Fibroblast of the aortic adventitia (primary cell): ENCODE measurements at regions not wholly inside any gene's neighbourhood (a gene's known extent, or its start where the extent isn't known, plus 50 kb on each side); places are given as distances from the start of the nearest gene placed in this dataset.

Experiments used
- DNase-seq: peaks from one replicate; pipeline ENCODE4 v3.0.0-alpha.2; 2010; ENCODE audit warnings: low read depth
- H3K4me3 ChIP-seq: 2 replicates; pipeline ENCODE4 v1.5.1; 2011; ENCODE audit warnings: low read depth, mild to moderate bottlenecking, control low read depth, low read length, moderate library complexity
- TF ChIP-seq, protein P1 (sequence below): IDR thresholded peaks from 2 replicates; pipeline ENCODE4 v1.5.1; 2011; ENCODE audit warnings: mild to moderate bottlenecking, low read length, control low read depth, inconsistent platforms; ENCODE audit not compliant: insufficient read depth

GRCh38 chr16:8373676-8374431 is 216.5 kb downstream of the TMEM114 start:
- TF ChIP-seq, protein P1, sequence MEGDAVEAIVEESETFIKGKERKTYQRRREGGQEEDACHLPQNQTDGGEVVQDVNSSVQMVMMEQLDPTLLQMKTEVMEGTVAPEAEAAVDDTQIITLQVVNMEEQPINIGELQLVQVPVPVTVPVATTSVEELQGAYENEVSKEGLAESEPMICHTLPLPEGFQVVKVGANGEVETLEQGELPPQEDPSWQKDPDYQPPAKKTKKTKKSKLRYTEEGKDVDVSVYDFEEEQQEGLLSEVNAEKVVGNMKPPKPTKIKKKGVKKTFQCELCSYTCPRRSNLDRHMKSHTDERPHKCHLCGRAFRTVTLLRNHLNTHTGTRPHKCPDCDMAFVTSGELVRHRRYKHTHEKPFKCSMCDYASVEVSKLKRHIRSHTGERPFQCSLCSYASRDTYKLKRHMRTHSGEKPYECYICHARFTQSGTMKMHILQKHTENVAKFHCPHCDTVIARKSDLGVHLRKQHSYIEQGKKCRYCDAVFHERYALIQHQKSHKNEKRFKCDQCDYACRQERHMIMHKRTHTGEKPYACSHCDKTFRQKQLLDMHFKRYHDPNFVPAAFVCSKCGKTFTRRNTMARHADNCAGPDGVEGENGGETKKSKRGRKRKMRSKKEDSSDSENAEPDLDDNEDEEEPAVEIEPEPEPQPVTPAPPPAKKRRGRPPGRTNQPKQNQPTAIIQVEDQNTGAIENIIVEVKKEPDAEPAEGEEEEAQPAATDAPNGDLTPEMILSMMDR = no peak
- DNase-seq = no peak
- no peak overlapping the region for H3K4me3 ChIP-seq

DNA sequence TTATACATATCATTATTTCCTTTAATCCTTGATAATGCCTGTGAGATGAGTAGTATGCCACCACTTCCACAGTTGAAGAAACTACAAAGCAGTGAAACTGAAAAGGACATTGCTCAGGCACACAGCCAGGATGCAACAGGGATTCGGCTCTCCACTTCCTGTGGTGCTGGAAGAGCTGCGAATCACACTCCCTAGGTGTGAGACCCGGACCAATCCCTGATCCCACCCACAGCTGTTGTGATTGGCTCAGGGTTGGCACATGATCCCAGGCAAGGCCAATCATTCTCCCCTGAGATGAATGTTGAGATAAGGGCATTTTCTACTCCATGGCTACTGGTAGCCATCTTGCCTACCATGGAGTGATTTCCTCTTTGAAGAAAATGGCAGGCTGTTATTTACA is 218.2 kb downstream of the TMEM114 start:
- no peak for DNase-seq
- TF ChIP-seq, protein P1 = no peak
- H3K4me3 ChIP-seq = no peak overlapping the region

DNA sequence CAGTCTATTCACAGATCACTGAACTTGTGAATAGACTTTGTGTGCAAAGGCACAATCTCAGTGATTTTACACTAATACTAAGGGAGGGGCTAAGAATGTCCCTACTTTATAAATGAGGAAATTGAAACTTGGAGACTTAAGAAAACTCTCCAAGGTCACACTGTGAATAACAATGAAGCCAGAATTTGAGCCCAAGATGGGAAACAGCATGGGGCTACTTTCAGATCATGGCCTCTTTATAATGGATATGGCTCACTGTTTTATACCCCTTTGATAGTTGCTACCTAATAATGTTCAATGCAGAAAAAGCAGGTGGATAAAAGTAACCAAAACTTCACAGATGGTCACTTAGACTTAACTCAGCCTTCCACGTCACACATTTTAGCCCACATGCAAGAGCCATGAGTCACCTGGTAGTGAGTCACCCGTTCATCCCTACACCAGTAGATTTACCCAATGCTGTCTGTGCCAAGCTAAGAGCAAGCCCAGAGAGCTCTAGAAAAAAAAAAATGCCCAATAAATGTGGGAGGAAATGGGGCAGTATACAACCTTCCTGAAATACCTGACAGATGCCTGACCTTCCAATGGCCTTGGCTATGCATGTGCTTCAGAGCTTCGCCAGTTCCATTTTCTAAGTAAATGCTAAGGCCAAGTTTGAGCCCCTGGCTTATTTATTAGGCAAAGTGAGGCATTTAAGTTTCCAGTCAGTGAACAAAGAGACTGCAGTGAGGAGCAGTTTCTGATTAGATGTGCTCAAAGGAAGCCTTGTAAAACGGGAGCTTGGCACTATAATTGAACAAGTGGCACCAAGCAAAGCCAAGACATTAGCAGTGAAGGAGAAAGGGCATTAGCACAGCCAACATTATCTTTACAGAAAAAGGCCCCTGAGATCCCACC is 219.7 kb downstream of the TMEM114 start:
- TF ChIP-seq, protein P1 = no peak
- DNase-seq = no peak
- no peak overlapping the region for H3K4me3 ChIP-seq

GRCh38 chr16:8358937-8359336 is 231.4 kb downstream of the TMEM114 start:
- no peak overlapping the region for H3K4me3 ChIP-seq
- no peak for DNase-seq

GRCh38 chr16:8355675-8356074 is 234.6 kb downstream of the TMEM114 start:
- no peak for DNase-seq
- TF ChIP-seq, protein P1 = no peak
- H3K4me3 ChIP-seq = no peak overlapping the region

More at GRCh38 chr16:8358937-8359336, 231.4 kb downstream of the TMEM114 start:
- TF ChIP-seq, protein P1 = no peak

GRCh38 chr16:8346294-8346693 is 244.0 kb downstream of the TMEM114 start:
- DNase-seq = no peak
- TF ChIP-seq, protein P1 = no peak
- H3K4me3 ChIP-seq = no peak overlapping the region
